ENCODE measurements at regions not wholly inside any gene's neighbourhood (a gene's known extent, or its start where the extent isn't known, plus 50 kb on each side); places are given as distances from the start of the nearest gene placed in this dataset.

- TF ChIP-seq CTCF (conservative IDR thresholded peaks at IDR 0.05; ENCODE audit: low read depth in 2 of 2), result no peak
- TF ChIP-seq POLR2AphosphoS5 (IDR thresholded peaks at IDR 0.05; ENCODE audit: low read depth), result no peak
- TF ChIP-seq EZH2 (IDR thresholded peaks at IDR 0.05; ENCODE audit: low read depth, unreplicated experiment), result no peak
- no peak for TF ChIP-seq EZH2phosphoT487 (IDR thresholded peaks at IDR 0.05; ENCODE audit: unreplicated experiment)
- TF ChIP-seq REST (IDR thresholded peaks at IDR 0.05; ENCODE audit: unreplicated experiment), result no peak
- TF ChIP-seq STAT1 (IDR thresholded peaks at IDR 0.05; ENCODE audit: unreplicated experiment), result no peak
- no peak for TF ChIP-seq JUNB (IDR thresholded peaks at IDR 0.05; ENCODE audit: unreplicated experiment)
- no peak for TF ChIP-seq CREB1 (CRISPR knock-in tag; IDR thresholded peaks at IDR 0.05; ENCODE audit: low read depth)
- TF ChIP-seq ETS1 (IDR thresholded peaks at IDR 0.05), result no peak
- TF ChIP-seq NANOG (IDR thresholded peaks at IDR 0.05; ENCODE audit: borderline replicate concordance), result no peak
Observed at GRCh38 chr3:82044930-82045705, 283.7 kb upstream of the GBE1 start.
